Neuronal stem cell (in vitro differentiated cells): ENCODE measurements at regions not wholly inside any gene's neighbourhood (a gene's known extent, or its start where the extent isn't known, plus 50 kb on each side); places are given as distances from the start of the nearest gene placed in this dataset.
"Not testable (repeated sequence)": the region's sequence is repeated elsewhere in the genome, so short reads cannot be mapped to it uniquely, and the experiment has no call there.

ENCODE experiments used
- DNase-seq: peaks from one replicate; pipeline ENCODE4 v3.0.0-alpha.2; 2013; ENCODE audit warnings: low spot score
- H2AFZ ChIP-seq: one replicate; pipeline ENCODE4 v1.6.1; 2013; ENCODE audit warnings: mild to moderate bottlenecking, low read length, inconsistent platforms
- H2AK5ac ChIP-seq: 2 replicates; pipeline ENCODE4 v1.6.1; 2013; ENCODE audit warnings: low read depth, mild to moderate bottlenecking, inconsistent platforms, low read length, moderate library complexity, mixed read lengths
- H2BK120ac ChIP-seq: 2 replicates; pipeline ENCODE4 v1.6.1; 2013; ENCODE audit warnings: low read depth, mild to moderate bottlenecking, inconsistent platforms, low read length, moderate library complexity, mixed read lengths
- H2BK12ac ChIP-seq: one replicate; pipeline ENCODE4 v1.6.1; 2013; ENCODE audit warnings: low read length, inconsistent platforms
- H2BK15ac ChIP-seq: 2 replicates; pipeline ENCODE4 v1.6.1; 2013; ENCODE audit warnings: mild to moderate bottlenecking, low read length, inconsistent platforms, mixed read lengths
- H2BK5ac ChIP-seq: one replicate; pipeline ENCODE4 v1.6.1; 2013; ENCODE audit warnings: inconsistent platforms, mild to moderate bottlenecking, low read length, moderate library complexity
- H3K14ac ChIP-seq: one replicate; pipeline ENCODE4 v1.6.1; 2013; ENCODE audit warnings: low read length, inconsistent platforms
- H3K18ac ChIP-seq: 2 replicates; pipeline ENCODE4 v1.6.1; 2013; ENCODE audit warnings: low read length, inconsistent platforms
- H3K23ac ChIP-seq: 2 replicates; pipeline ENCODE4 v1.6.1; 2013; ENCODE audit warnings: low read depth, mild to moderate bottlenecking, mixed read lengths, low read length, inconsistent platforms; ENCODE audit not compliant: poor library complexity
- H3K27ac ChIP-seq: replicated peaks from 3 replicates; pipeline ENCODE4 v1.5.1; 2013; ENCODE audit warnings: low read length, inconsistent platforms
- H3K27me3 ChIP-seq, 3 experiments: 2 replicates each; pipeline ENCODE4 v1.6.1; 2013; ENCODE audit warnings: low read length in 3 of 3, mild to moderate bottlenecking in 2 of 3, inconsistent platforms in 1 of 3, low read depth in 1 of 3, mixed read lengths in 1 of 3, moderate library complexity in 1 of 3; ENCODE audit not compliant: control insufficient read depth in 3 of 3, insufficient read depth in 3 of 3
- H3K36me3 ChIP-seq, 2 donors: replicated peaks in 1 of 2; 2 replicates each; pipeline ENCODE4 v1.6.1; 2013; ENCODE audit warnings: low read length in 2 of 2; ENCODE audit not compliant: control insufficient read depth in 2 of 2, insufficient read depth in 2 of 2
- H3K4ac ChIP-seq: 2 replicates; pipeline ENCODE4 v1.6.1; 2013; ENCODE audit warnings: inconsistent platforms, mild to moderate bottlenecking, low read length, moderate library complexity
- H3K4me1 ChIP-seq, 2 donors: 1 replicate in 1 of 2; 2 replicates in 1 of 2; pipeline ENCODE4 v1.6.1; 2013; ENCODE audit warnings: low read length in 2 of 2, low read depth in 1 of 2; ENCODE audit not compliant: control insufficient read depth in 2 of 2, insufficient read depth in 1 of 2
- H3K4me2 ChIP-seq: one replicate; pipeline ENCODE4 v1.6.1; 2013; ENCODE audit warnings: mild to moderate bottlenecking, low read length, inconsistent platforms; ENCODE audit not compliant: insufficient read depth, poor library complexity, severe bottlenecking
- H3K4me3 ChIP-seq, 2 donors: 2 replicates each; pipeline ENCODE4 v1.5.1; 2013; ENCODE audit warnings: low read length in 2 of 2, mild to moderate bottlenecking in 2 of 2, inconsistent platforms in 1 of 2, moderate library complexity in 1 of 2
- H3K79me1 ChIP-seq: one replicate; pipeline ENCODE4 v1.6.1; 2013; ENCODE audit warnings: low read depth, mild to moderate bottlenecking, inconsistent platforms, low read length, moderate library complexity
- H3K9ac ChIP-seq: one replicate; pipeline ENCODE4 v1.6.1; 2013; ENCODE audit warnings: mild to moderate bottlenecking, low read depth, low read length, inconsistent platforms; ENCODE audit not compliant: poor library complexity
- H3K9me3 ChIP-seq, 2 donors: replicated peaks in 1 of 2; 2 replicates each; pipeline versions ENCODE3 to v1.6.1; 2013; ENCODE audit warnings: low read length in 2 of 2, mild to moderate bottlenecking in 2 of 2, inconsistent platforms in 1 of 2, low read depth in 1 of 2, mixed read lengths in 1 of 2, moderate library complexity in 1 of 2; ENCODE audit not compliant: control insufficient read depth in 2 of 2, insufficient read depth in 1 of 2
- H4K8ac ChIP-seq: one replicate; pipeline ENCODE4 v1.6.1; 2013; ENCODE audit warnings: low read depth, mild to moderate bottlenecking, inconsistent platforms, low read length, moderate library complexity
- H4K91ac ChIP-seq: one replicate; pipeline ENCODE4 v1.6.1; 2013; ENCODE audit warnings: low read length, low read depth, mild to moderate bottlenecking, inconsistent platforms; ENCODE audit not compliant: poor library complexity
- WGBS, 2 donors: extraction: QIAGEN DNeasy Blood & Tissue Kit; methylation state at CpG; one replicate each; pipeline ENCODE4 v1.1.7; 2013; ENCODE audit warnings: missing lambda C conversion rate in 2 of 2, mixed read lengths in 1 of 2; ENCODE audit not compliant: insufficient read length in 2 of 2, insufficient replicate concordance in 1 of 2; ENCODE audit errors: extremely low coverage in 2 of 2; 5-methylcytosine and 5-hydroxymethylcytosine counted together

DNA sequence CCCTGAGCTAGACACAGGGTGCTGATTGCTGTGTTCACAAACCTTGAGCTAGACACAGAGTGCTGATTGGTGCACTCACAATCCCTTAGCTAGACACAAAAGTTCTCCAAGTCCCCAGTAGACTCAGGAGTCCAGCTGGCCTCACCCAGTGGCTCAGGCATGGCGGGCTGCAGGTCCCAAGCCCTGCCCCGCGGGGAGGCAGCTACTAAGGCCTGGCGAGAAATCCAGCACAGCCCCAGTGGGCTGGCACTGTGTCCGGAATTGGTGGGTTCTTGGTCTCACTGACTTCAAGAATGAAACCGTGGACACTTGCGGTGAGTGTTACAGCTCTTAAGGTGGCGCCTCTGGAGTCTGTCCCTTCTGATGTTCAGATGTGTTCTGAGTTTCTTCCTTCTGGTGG lies 741.2 kb downstream of the SOCS6 start:
- H2BK15ac ChIP-seq, H3K14ac ChIP-seq, H3K9me3 ChIP-seq, H3K23ac ChIP-seq, H3K4me2 ChIP-seq, H4K91ac ChIP-seq, H2BK5ac ChIP-seq, H3K18ac ChIP-seq, H3K4me3 ChIP-seq, DNase-seq, H3K36me3 ChIP-seq, H3K27ac ChIP-seq, H2BK120ac ChIP-seq, H2AK5ac ChIP-seq, H2AFZ ChIP-seq, H2BK12ac ChIP-seq, H3K4ac ChIP-seq, H3K27me3 ChIP-seq, H3K79me1 ChIP-seq, H3K4me1 ChIP-seq, H4K8ac ChIP-seq, H3K9ac ChIP-seq: not testable (repeated sequence)
- whole genome bisulfite sequencing, 2 donors, result no CpG with 5 or more reads among the region's 8 CpGs

DNA sequence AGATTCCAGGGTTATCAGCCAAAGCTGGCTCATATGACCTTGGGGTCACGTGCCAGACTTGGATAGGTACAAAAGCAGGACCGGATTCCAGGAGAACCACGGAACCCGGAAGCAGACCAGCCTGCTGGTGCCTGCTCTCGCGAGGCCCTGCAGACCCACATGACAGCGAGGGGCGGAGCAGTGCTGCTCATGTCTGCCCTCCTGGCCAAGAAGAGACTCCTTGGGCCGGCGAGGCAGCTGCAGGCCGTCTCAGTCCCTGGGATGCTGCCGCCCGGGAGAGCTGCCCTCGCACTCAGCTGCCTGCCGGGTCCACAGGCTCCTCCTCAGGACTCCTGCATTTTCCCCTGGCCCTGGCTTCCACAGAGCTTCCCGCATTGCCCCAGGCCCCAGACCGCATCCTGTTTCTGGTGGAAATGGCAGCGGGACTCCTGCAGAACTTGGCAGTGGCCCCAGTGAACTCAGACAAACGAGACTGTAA lies 739.5 kb downstream of the SOCS6 start:
- no peak overlapping the region for H2BK120ac ChIP-seq
- H3K27ac ChIP-seq, result no peak overlapping the region
- no peaks in the 10 kb centered on the region for H3K79me1 ChIP-seq
- no peak overlapping the region for H3K4me2 ChIP-seq
- no peaks in the 10 kb centered on the region for H3K36me3 ChIP-seq
- no peak overlapping the region for H2AK5ac ChIP-seq
- H3K14ac ChIP-seq, result peak overlapping the region; percentile 38
- H3K23ac ChIP-seq, result no peak overlapping the region
- H2BK12ac ChIP-seq, result no peak overlapping the region
- no peak overlapping the region for H4K8ac ChIP-seq
- no peak overlapping the region for H3K4ac ChIP-seq
- H2BK5ac ChIP-seq, result no peak overlapping the region
- H3K4me1 ChIP-seq, result no peaks in the 10 kb centered on the region
- no peak overlapping the region for H3K4me3 ChIP-seq
- no peak overlapping the region for H4K91ac ChIP-seq
- H3K18ac ChIP-seq, result no peak overlapping the region
- no peaks in the 10 kb centered on the region for H3K9me3 ChIP-seq
- no CpG with 5 or more reads among the region's 19 CpGs for WGBS, 2 donors
- no peak overlapping the region for H3K9ac ChIP-seq
- no peaks in the 10 kb centered on the region for H3K27me3 ChIP-seq
- H2AFZ ChIP-seq, result peak overlapping the region; percentile 43
- no peak for DNase-seq
- H2BK15ac ChIP-seq, result no peak overlapping the region

DNA sequence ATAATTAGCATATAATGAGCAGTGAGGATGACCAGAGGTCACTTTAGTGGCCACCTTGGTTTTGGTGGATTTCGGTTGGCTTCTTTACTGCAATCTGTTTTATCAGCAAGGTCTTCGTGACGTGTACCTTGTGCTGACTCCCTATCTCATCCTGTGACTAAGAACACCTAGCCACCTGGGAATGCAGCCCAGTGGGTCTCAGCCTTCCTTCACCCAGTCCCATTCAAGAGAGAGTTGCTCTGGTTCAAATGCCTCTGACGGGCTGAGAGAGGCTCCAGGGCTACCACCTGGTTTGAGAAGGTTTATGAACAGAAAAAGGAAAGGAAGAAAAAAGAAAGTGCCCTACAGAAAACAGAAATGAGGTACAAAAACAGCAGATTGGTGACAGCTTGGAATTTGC lies 738.7 kb downstream of the SOCS6 start:
- Histone ChIP-seq H3K36me3 (no peaks in the 10 kb centered on the region), H3K4me1 (no peaks in the 10 kb centered on the region), H4K8ac (no peak overlapping the region), H3K14ac (no peak overlapping the region), H2BK12ac (no peak overlapping the region), H4K91ac (no peak overlapping the region), H3K79me1 (no peaks in the 10 kb centered on the region), H3K18ac (no peak overlapping the region), H3K27ac (no peak overlapping the region), H2BK15ac (no peak overlapping the region), H3K27me3 (no peaks in the 10 kb centered on the region), H2BK120ac (no peak overlapping the region), H2AFZ (no peak overlapping the region), H3K9me3 (no peaks in the 10 kb centered on the region), H3K9ac (no peak overlapping the region), H2BK5ac (no peak overlapping the region), H3K4me2 (no peak overlapping the region), H3K23ac (no peak overlapping the region), H3K4me3 (no peak overlapping the region), H2AK5ac (no peak overlapping the region), H3K4ac (no peak overlapping the region)
- WGBS, 2 donors, result no CpG with 5 or more reads among the region's 4 CpGs
- DNase-seq, result no peak

DNA sequence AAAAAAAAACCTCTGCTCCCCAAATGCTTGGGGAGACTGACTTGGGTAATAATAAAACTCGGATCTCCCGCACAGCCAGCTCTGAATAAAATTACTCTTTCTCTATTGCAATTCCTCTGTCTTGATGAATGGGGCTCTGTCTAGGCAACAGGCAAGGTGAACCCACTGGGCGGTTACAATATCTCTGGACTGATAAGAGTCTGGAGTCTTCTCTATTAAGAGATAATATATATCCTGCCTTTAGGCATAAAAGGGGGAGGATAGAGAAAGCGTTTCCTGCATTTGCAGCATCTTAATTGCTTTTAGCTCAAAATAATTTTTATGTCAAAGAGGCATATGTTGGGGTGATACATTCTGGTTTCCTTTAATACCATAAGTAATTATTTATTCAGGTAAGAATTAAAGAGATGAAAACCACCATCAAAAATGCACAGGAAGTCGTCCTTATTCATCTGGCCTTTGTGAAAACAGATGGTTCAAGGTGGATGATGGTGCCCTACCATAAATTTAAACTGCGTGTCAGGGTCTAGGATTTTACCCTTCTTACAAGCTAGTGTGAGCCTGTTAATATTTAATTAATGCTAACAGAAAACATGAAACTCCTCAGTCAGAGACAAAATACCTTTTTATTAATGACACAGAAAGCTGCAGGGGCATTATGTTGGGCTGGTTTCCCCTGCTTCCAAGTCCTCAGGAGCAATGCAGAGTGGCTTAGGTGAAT lies 736.8 kb downstream of the SOCS6 start:
- no peaks in the 10 kb centered on the region for H3K79me1 ChIP-seq
- H3K4me1 ChIP-seq, result no peaks in the 10 kb centered on the region
- no peak for DNase-seq
- no peak overlapping the region for H2BK5ac ChIP-seq
- H4K91ac ChIP-seq, result no peak overlapping the region
- no peak overlapping the region for H2BK12ac ChIP-seq
- no peak overlapping the region for H2BK120ac ChIP-seq
- H3K36me3 ChIP-seq, result no peaks in the 10 kb centered on the region
- no peak overlapping the region for H2AK5ac ChIP-seq
- H3K4me2 ChIP-seq, result no peak overlapping the region
- no peak overlapping the region for H3K23ac ChIP-seq
- no peak overlapping the region for H3K18ac ChIP-seq
- H3K9me3 ChIP-seq, result no peaks in the 10 kb centered on the region
- H3K14ac ChIP-seq, result no peak overlapping the region
- no peak overlapping the region for H3K9ac ChIP-seq
- no peak overlapping the region for H2AFZ ChIP-seq
- no peak overlapping the region for H3K4me3 ChIP-seq
- no peaks in the 10 kb centered on the region for H3K27me3 ChIP-seq
- no peak overlapping the region for H2BK15ac ChIP-seq
- no CpG with 5 or more reads among the region's 6 CpGs for WGBS, 2 donors
- no peak overlapping the region for H4K8ac ChIP-seq
- no peak overlapping the region for H3K4ac ChIP-seq
- no peak overlapping the region for H3K27ac ChIP-seq
